ENCODE measurements at regions not wholly inside any gene's neighbourhood (a gene's known extent, or its start where the extent isn't known, plus 50 kb on each side); places are given as distances from the start of the nearest gene placed in this dataset.

- TF ChIP-seq CTCF (IDR thresholded peaks at IDR 0.05), result no peak
- no peak for TF ChIP-seq POLR2A (IDR thresholded peaks at IDR 0.05)
Observed at GRCh38 chr18:65429601-65430000, 321.2 kb upstream of the CDH7 start.
